ENCODE measurements at regions not wholly inside any gene's neighbourhood (a gene's known extent, or its start where the extent isn't known, plus 50 kb on each side); places are given as distances from the start of the nearest gene placed in this dataset.

DNA sequence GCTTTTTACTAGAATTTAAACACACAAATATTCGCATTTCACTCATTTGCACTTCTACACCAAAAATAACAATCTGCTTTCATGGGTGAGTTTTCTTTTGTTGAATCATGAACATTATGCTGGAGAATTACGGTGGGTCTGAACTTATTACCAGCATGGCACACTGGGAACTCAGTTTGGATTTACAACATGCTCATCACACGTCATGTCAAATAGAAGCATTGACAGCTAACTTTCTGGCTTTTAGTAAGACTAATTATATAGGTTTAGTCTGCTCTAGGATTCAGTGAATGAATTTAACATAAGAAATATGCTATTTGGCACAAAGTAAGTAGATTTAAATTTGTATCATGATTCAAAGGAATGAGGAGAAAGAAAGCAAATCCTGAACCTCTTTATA is 290.4 kb downstream of the TMEM167A start:
- no peak for TF ChIP-seq CTCF (IDR thresholded peaks at IDR 0.05; ENCODE audit: low read depth, low read length, missing control alignments)
- in situ Hi-C loops (cut with HindIII; ENCODE audit: low pct_ligation_motif_present, low sequenced_read_pairs): no loop called here
- no peaks in the 10 kb centered on the region for H3K27me3 ChIP-seq (replicated peaks)
- no peak overlapping the region for H3K27ac ChIP-seq
- H3K36me3 ChIP-seq (replicated peaks): no peaks in the 10 kb centered on the region
- DNase-seq: no peak
- H3K4me3 ChIP-seq (ENCODE audit: low read depth, low read length): no peak overlapping the region

DNA sequence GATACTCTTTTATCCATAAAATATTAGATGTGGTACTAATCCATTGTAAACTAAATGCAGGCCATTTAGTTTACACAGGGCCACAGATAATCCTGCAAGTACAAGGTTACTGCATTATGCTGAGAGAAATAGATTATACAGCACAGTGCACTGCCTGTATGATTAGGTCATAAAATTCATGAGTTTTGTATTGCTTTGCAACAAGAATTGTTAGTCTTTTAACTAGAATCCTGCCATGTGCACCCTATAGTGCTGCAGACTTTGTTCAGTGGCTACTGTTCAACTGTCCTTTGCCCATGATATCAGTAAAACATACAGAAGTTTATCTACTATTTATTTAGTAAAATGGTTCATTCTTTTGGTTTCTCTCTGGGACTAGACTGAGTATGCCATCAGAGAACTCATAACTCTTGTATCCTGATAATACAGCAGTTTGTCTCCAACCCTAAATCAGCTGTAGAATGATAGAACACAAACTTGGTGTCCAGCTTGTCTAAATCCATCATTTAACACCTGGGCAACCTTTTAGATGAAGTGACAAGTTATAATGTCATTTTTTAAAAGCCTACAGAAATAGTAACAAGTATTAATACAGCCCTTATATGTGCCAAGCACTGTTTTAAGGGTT is 291.2 kb downstream of the TMEM167A start:
- TF ChIP-seq CTCF (IDR thresholded peaks at IDR 0.05; ENCODE audit: low read depth, low read length, missing control alignments): no peak
- H3K27ac ChIP-seq: no peak overlapping the region
- no peak for DNase-seq
- H3K4me3 ChIP-seq (ENCODE audit: low read depth, low read length): no peak overlapping the region
- H3K27me3 ChIP-seq (replicated peaks): no peaks in the 10 kb centered on the region
- in situ Hi-C loops (cut with HindIII; ENCODE audit: low pct_ligation_motif_present, low sequenced_read_pairs): no loop called here
- no peaks in the 10 kb centered on the region for H3K36me3 ChIP-seq (replicated peaks)

GRCh38 chr5:82785456-82785855 is 291.7 kb downstream of the TMEM167A start:
- no peak for TF ChIP-seq CTCF (IDR thresholded peaks at IDR 0.05; ENCODE audit: low read depth, low read length, missing control alignments)
- no peak for DNase-seq
- Histone ChIP-seq H3K36me3 (replicated peaks) (no peaks in the 10 kb centered on the region), H3K27me3 (replicated peaks) (no peaks in the 10 kb centered on the region), H3K4me3 (ENCODE audit: low read depth, low read length) (no peak overlapping the region), H3K27ac (no peak overlapping the region)
- in situ Hi-C loops (cut with HindIII; ENCODE audit: low pct_ligation_motif_present, low sequenced_read_pairs): no loop called here

GRCh38 chr5:82784521-82784920 is 292.7 kb downstream of the TMEM167A start:
- in situ Hi-C loops (cut with HindIII; ENCODE audit: low pct_ligation_motif_present, low sequenced_read_pairs): no loop called here
- Histone ChIP-seq H3K36me3 (replicated peaks) (no peaks in the 10 kb centered on the region), H3K27me3 (replicated peaks) (no peaks in the 10 kb centered on the region), H3K27ac (no peak overlapping the region), H3K4me3 (ENCODE audit: low read depth, low read length) (no peak overlapping the region)
- TF ChIP-seq CTCF (IDR thresholded peaks at IDR 0.05; ENCODE audit: low read depth, low read length, missing control alignments): no peak
- no peak for DNase-seq

DNA sequence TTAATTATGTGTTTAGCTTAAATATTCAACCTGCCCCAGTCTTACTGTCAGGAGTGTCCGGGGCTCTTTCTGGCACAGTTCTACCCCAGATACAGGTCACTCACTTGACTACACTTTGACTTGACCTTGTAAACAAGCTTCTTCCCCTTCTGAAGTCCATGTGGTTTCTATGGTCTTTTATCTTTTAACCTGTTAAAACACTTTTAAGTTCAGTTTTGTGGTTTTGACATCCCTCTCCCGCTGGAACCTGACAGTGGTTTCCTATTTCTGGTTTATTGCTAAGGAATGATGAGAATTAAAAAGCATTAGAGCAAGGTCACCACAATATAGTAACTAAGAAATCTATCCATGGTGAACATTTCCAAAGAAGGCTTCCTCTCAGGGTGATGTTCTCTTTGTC is 300.1 kb downstream of the TMEM167A start:
- no peak overlapping the region for H3K4me3 ChIP-seq (ENCODE audit: low read depth, low read length)
- no peaks in the 10 kb centered on the region for H3K36me3 ChIP-seq (replicated peaks)
- no peak for DNase-seq
- in situ Hi-C loops (cut with HindIII; ENCODE audit: low pct_ligation_motif_present, low sequenced_read_pairs): no loop called here
- no peak for TF ChIP-seq CTCF (IDR thresholded peaks at IDR 0.05; ENCODE audit: low read depth, low read length, missing control alignments)
- H3K27me3 ChIP-seq (replicated peaks): no peaks in the 10 kb centered on the region
- H3K27ac ChIP-seq: no peak overlapping the region

DNA sequence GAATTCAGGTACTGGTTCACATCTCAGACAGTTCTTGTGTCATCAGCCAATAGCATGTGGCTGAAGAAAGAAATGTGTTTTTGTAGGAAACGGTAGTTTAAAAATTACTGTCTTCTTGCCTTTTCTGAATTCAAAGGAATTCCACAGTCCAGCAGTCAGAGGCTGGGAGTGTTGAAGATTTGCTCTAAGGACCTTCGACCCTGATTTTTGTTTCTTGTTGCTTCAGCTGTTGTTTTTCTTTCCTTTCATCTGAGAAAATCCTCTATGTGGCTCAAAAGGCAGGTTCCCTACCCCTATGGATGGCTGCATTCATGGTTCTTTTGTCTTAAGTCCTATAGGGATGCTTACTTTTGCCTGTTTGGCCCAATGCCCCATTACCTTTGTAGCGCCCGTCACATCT is 304.9 kb downstream of the TMEM167A start:
- no peak for TF ChIP-seq CTCF (IDR thresholded peaks at IDR 0.05; ENCODE audit: low read depth, low read length, missing control alignments)
- DNase-seq: no peak
- in situ Hi-C loops (cut with HindIII; ENCODE audit: low pct_ligation_motif_present, low sequenced_read_pairs): no loop called here
- no peak overlapping the region for H3K4me3 ChIP-seq (ENCODE audit: low read depth, low read length)
- H3K27me3 ChIP-seq (replicated peaks): no peaks in the 10 kb centered on the region
- no peak overlapping the region for H3K27ac ChIP-seq
- H3K36me3 ChIP-seq (replicated peaks): no peaks in the 10 kb centered on the region
